T1000 (cell line): ENCODE measurements at regions not wholly inside any gene's neighbourhood (a gene's known extent, or its start where the extent isn't known, plus 50 kb on each side); places are given as distances from the start of the nearest gene placed in this dataset.

Experiments
- DNase-seq: peaks from one replicate; lab custom pipeline; 2025; ENCODE audit warnings: mixed read lengths; lab: John Stamatoyannopoulos, UW

DNA sequence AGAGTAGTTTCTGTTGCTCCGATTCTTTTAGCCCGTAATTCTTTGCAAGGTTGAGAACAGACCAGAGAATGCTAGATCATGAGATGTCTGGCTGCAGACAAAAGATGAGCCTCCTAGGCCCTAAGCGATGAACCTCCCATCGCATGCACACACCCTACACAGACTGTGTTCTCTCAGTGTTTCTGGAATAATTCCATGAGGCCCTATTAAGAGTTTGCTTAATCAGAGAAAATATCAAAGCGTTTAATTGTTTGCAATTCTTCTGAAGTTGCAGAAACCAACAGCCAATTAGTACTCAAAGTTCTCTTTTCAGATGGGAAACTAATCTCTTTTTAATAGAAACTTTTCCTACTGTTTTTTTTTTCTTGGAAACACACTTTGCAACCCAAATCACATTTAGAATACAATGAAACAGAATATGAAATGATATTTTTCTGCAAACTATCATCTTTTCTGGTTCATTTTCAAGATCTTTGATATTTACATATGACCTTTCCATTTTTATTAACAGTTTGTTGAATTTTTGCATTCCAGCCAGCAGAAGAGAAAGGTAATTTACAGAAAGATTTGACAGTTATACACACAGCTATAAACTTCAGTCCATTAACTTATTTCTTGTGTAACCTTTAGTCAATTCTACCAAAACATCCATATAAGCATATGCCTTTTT, 1525.6 kb downstream of the ARAP2 start:
- DNase-seq = no peak

- no peak for DNase-seq
Observed at GRCh38 chr4:34720571-34720970, 1523.7 kb downstream of the ARAP2 start.

- DNase-seq = no peak
Observed at GRCh38 chr4:34721835-34722234, 1522.5 kb downstream of the ARAP2 start.

DNA sequence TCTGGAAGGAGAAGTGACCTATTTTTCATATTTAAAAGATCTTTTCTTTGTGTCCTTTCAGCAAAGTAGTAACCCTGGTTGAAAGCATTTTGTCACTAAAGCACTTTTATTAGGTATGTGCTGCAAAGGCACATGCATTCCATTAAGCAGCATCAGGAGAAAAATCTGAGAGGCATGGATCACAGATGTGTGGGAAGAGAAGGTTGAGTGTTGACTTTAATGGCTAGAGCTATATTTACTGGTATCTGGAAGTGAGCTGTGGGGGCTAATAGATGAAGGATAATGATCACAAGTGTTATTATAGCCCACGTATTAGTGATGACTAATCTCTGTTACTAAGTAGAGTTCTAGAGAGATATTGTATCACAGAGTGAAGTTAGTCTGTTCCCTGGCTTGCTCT, 1520.7 kb downstream of the ARAP2 start:
- no peak for DNase-seq

DNA sequence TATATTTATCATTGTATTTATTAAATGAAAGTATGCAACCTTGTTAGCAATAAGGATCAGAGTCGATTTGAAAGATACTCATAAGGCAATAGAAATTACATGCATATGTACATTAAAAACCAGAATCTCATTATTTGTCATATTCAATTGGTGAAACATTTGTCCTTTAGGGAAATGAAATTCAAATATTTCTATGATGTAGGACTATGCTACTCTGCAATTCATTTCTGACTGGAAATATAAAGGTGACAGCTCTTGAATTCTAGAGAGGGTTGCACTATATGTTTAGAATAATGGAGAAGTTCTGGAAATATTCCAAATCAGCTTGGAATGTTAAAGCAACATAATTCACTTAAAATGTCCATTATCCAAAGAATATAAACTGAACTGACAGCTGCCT, 1519.8 kb downstream of the ARAP2 start:
- DNase-seq = no peak

GRCh38 chr4:34731070-34731469, 1513.2 kb downstream of the ARAP2 start:
- no peak for DNase-seq

- DNase-seq = no peak
Observed at GRCh38 chr4:34732176-34732950, 1512.0 kb downstream of the ARAP2 start.

DNA sequence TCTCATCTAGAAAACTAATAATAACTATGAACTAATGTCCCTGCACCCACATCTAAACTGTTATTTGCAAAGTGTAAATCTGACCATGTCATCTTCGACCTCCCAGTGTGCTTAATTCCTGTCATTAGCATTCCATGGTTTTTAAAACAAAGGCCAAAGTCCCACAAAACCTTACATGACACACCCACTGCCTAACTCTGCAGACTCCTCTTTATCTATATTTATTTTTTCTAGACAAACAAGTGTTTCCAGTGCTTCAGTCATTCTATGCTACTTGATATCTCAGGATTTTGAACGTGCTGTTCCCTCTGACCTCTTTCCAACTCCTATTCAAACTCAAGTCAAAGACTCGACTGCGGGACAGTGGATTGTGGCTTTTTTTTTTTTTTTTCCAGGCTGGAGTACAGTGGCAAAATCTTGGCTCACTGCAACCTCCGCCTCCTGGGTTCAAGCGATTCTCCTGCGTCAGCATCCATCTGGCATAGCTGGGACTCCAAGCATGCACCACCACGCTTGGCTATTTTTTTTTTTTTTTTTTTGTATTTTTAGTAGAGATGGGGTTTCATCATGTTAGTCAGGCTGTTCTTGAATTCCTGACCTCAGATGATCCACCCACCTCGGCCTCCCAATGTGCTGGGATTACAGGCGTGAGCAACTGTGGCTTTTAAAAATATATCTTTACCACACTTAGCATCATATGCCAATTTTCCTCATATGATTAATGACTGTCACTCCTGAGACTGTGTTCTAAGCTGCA, 1511.0 kb downstream of the ARAP2 start:
- no peak for DNase-seq

DNA sequence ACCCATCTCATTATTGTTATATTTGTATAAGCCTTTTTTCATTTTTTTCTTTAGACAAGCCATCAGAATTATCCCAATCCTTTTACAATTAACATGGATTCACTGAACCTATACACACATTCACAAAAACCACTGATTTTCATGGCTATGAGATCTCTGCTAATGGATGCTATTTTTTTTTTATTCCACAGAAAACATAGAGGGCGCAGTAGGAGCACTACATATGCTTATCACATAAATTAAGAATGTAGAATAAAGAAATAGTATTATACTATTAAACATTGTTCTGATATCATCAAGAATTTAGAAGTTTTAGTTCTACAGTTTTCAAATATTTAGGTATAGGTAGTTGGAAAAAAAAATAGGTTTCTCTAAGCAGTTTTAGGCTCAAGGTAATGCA, 1477.4 kb downstream of the ARAP2 start:
- no peak for DNase-seq

- no peak for DNase-seq
Observed at GRCh38 chr4:34767407-34767806, 1476.9 kb downstream of the ARAP2 start.

DNA sequence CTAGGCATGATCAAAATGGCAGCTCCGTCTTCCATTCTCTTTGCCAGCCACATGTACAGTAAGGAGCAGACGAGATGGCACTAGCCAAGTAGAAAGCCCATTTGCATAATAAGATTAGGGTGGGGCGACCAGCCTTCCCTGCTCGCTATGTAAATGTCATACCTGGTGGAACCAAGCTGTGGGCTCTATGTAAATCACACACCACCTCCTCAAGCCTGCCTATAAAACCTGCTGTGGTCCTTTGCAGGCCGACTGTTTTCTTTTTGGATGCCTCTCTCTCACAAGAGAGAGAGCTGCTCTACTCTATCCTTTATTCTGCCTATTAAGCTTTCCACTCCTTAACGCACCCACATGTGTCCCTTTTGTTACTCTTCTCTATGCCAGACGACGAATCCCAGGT, 1472.7 kb downstream of the ARAP2 start:
- no peak for DNase-seq

DNA sequence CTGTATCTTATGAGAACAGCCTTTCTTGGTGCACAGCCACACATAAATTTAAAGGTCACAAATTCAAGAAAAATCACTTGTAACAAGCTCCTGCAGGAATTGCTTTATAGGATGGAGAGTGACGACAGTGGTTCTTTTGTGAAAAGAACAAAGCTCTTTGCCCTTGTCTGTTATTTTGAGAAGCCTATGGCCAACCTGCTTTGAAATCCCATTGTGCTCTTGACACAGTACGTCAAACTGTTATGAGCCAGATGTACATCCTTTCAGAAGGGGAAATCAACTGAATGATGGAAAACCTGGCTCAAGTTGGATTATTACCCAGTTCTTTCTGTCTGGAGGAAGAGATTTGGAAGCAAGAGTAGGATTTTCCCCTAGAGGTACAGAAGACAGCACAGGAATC, 1454.2 kb downstream of the ARAP2 start:
- DNase-seq = no peak

GRCh38 chr4:34791209-34791608, 1453.1 kb downstream of the ARAP2 start:
- no peak for DNase-seq

DNA sequence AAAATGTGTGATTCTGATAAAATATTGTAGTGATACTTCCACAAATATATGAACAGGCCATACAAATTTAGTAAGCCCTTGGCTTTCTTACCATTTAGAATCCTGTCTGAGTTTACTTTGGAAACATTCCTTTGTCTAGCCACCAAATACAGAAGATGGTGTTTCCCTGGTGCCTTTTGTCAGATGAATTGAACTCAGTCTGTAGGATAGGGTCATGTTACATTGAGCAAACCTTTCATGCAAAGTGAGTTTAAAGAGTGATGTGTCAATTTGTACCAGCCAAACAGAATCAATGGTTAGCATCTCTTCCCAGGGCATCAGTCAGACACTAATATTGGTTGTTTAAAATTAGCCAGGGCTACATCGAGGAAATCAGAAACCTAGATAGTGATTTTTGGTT, 1443.4 kb downstream of the ARAP2 start:
- DNase-seq = no peak

GRCh38 chr4:34814266-34814665, 1430.0 kb downstream of the ARAP2 start:
- DNase-seq = no peak

GRCh38 chr4:34824515-34824914, 1419.8 kb downstream of the ARAP2 start:
- no peak for DNase-seq

DNA sequence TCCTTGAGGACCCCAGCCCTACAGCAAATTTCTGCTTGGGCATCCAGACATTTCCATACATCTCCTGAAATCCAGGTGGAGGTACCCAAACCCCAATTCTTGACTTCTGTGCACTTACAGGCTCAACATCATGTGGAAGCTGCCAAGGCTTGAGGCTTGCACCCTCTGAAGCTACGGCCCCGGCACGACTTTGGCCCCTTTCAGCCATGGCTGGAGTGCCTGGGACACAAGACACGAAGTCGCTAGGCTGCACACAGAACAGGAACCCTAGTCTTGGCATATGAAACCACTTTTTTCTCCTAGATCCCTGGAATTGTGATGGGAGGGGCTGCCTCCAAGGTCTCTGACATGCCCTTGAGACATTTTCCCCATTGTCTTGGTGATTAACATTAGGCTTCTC, 1417.7 kb downstream of the ARAP2 start:
- DNase-seq = no peak

- DNase-seq = no peak
Observed at GRCh38 chr4:34845926-34846325, 1398.4 kb downstream of the ARAP2 start.

- no peak for DNase-seq
Observed at GRCh38 chr4:34850421-34850820, 1393.9 kb downstream of the ARAP2 start.

GRCh38 chr4:34850968-34851367, 1393.3 kb downstream of the ARAP2 start:
- DNase-seq = no peak

DNA sequence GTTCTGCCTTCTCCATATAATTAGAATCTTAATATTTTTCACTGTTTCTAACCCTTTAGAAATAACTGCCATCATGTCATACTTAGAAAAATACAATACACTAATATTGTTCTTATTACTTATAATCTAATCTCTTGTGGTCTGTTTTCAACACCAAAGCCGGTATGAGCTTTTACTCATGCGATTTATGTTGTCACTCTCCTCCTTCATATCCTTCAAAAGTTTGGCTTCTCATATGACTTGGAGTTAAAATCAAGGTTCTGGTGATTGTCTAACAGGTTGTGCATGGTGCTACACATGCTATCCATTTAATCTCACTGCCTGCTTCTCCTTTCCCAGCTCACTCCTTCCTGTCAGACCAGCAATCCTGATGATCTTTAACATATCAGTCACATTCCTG, 1392.9 kb downstream of the ARAP2 start:
- no peak for DNase-seq

GRCh38 chr4:34854451-34854850, 1389.9 kb downstream of the ARAP2 start:
- DNase-seq = no peak

DNA sequence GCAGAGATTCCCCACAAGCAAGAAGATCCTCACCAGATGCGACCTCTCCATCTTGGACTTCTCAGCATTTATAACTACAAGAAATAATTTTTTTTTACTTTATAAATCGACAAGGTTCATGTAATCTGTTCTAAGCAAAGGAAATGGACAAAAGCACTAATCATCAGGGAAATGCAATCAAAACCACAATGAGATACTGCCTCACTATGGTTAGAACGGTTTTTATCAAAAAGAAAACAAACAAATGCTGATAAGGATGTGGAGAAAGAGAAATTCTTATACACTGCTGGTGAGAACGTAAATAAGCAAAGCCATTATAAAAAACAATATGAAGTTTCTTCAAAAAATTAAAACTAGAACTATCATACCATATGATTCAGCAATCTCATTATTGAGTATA, 1382.6 kb downstream of the ARAP2 start:
- no peak for DNase-seq
